ENCODE measurements at regions not wholly inside any gene's neighbourhood (a gene's known extent, or its start where the extent isn't known, plus 50 kb on each side); places are given as distances from the start of the nearest gene placed in this dataset.

DNA sequence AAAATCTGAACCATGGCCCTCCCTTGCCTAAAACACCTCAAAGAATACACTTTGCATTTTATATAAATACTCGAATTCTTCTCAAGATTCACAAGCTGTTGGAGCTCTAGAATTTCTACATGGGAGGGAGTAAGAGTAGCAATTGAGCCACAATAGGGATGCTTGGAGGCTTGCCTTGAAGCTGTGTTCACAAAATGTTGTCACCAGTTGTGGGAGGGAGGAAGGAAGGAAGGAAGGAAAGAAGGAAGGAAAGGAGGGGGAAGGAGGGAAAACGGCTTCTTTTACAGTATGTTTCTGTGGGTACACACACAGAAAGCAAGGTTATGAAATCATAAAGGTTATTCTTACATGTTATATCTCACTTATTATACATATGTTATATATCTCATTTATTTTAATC lies 128.6 kb upstream of the PEG3 start:
- no peaks in the 10 kb centered on the region for H4K20me1 ChIP-seq (replicated peaks in 1 of 2; ENCODE audit: control insufficient read depth in 1 of 2, insufficient read depth in 2 of 2, low read length in 2 of 2)
- H2AK5ac ChIP-seq (ENCODE audit: low read depth, low read length): no peak overlapping the region
- H3K4me3 ChIP-seq (ENCODE audit: extremely low read depth in 1 of 4, insufficient read depth in 2 of 4, low read depth in 3 of 4, low read length in 4 of 4): no peak overlapping the region
- H4K5ac ChIP-seq (ENCODE audit: insufficient read length, low read depth, low read length): no peak overlapping the region
- H2BK120ac ChIP-seq (replicated peaks; ENCODE audit: low read depth, low read length): no peak overlapping the region
- no peak overlapping the region for H3K4ac ChIP-seq (replicated peaks; ENCODE audit: insufficient read length, low read depth, low read length)
- H2BK12ac ChIP-seq (ENCODE audit: low read depth, low read length): no peak overlapping the region
- H3K18ac ChIP-seq (ENCODE audit: extremely low read depth, low read length): no peak overlapping the region
- DNase-seq (ENCODE audit: low read depth in 1 of 2, low spot score in 2 of 2) (no peak), FAIRE-seq (no peak)
- no peak overlapping the region for H4K8ac ChIP-seq (ENCODE audit: extremely low read depth, insufficient read depth, low read length)
- H3K9me3 ChIP-seq (ENCODE audit: insufficient read depth in 2 of 2, low read depth in 1 of 2, low read length in 1 of 2): peaks cover 68 to 88% of the 10 kb centered on the region in 2 experiments
- H2BK20ac ChIP-seq (ENCODE audit: low read length): no peak overlapping the region
- TF ChIP-seq CTBP2 (IDR thresholded peaks at IDR 0.05; ENCODE audit: borderline replicate concordance, insufficient read depth, insufficient read length, low read length) (no peak), SIRT6 (IDR thresholded peaks at IDR 0.05; ENCODE audit: low read length) (no peak), CBX5 (IDR thresholded peaks at IDR 0.05; ENCODE audit: low read depth, low read length) (no peak), CBX8 (IDR thresholded peaks at IDR 0.05; ENCODE audit: borderline replicate concordance, low read depth, low read length) (no peak), HDAC2 (IDR thresholded peaks at IDR 0.05; ENCODE audit: borderline replicate concordance in 1 of 2, low read depth in 2 of 2, low read length in 2 of 2) (no peak), BCL11A (IDR thresholded peaks at IDR 0.05; ENCODE audit: low read depth in 2 of 2, low read length in 2 of 2) (no peak), ASH2L (IDR thresholded peaks at IDR 0.05; ENCODE audit: low read length) (no peak)
- TF ChIP-seq, protein P1, sequence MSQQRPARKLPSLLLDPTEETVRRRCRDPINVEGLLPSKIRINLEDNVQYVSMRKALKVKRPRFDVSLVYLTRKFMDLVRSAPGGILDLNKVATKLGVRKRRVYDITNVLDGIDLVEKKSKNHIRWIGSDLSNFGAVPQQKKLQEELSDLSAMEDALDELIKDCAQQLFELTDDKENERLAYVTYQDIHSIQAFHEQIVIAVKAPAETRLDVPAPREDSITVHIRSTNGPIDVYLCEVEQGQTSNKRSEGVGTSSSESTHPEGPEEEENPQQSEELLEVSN (IDR thresholded peaks at IDR 0.05): no peak
- no peak overlapping the region for H3K4me2 ChIP-seq (ENCODE audit: insufficient read depth in 1 of 2, low read depth in 2 of 2, low read length in 2 of 2)
- no peaks in the 10 kb centered on the region for H3K79me2 ChIP-seq (ENCODE audit: control insufficient read depth in 1 of 2, insufficient read depth in 2 of 2, low read length in 2 of 2)
- no peak overlapping the region for H2BK15ac ChIP-seq (ENCODE audit: low read length)
- H4K91ac ChIP-seq (replicated peaks; ENCODE audit: insufficient read length, low read length): no peak overlapping the region
- 64% methylated on average over 2 of the region's 2 CpGs; no CpG with 5 or more reads in 1 of the 2 experiments for WGBS, 2 experiments (ENCODE audit: extremely low coverage in 1 of 2, insufficient coverage in 1 of 2, insufficient read length in 1 of 2, insufficient replicate concordance in 2 of 2, low coverage in 1 of 2, low lambda C conversion rate in 2 of 2, missing lambda C conversion rate in 1 of 2)
- no peak overlapping the region for H3K27ac ChIP-seq (ENCODE audit: low read depth, low read length)
- no peaks in the 10 kb centered on the region for H3K27me3 ChIP-seq (replicated peaks in 1 of 4; ENCODE audit: control insufficient read depth in 3 of 4, extremely low read depth in 1 of 4, insufficient read depth in 3 of 4, low read length in 3 of 4)
- H3K56ac ChIP-seq (replicated peaks; ENCODE audit: insufficient read length, low read depth, low read length): no peak overlapping the region
- H2AFZ ChIP-seq (ENCODE audit: low read length): no peak overlapping the region
- no peak overlapping the region for H3K14ac ChIP-seq (ENCODE audit: insufficient read length)
- H3K36me3 ChIP-seq (ENCODE audit: control insufficient read depth in 2 of 4, insufficient read depth in 4 of 4, low read length in 3 of 4): no peaks in the 10 kb centered on the region
- ChIA-PET POLR2A (ENCODE audit: partially characterized antibody) (no interaction called here), CTCF (ENCODE audit: partially characterized antibody) (no interaction called here)
- no peak overlapping the region for H2BK5ac ChIP-seq (ENCODE audit: low read depth, low read length)
- H3K23me2 ChIP-seq (ENCODE audit: low read depth, low read length): no peaks in the 10 kb centered on the region; the same call in 1 of the 2 replicates
- no peak overlapping the region for H3K23ac ChIP-seq (ENCODE audit: insufficient read length)
- no peak overlapping the region for H3K9ac ChIP-seq (replicated peaks in 1 of 4; ENCODE audit: extremely low read depth in 1 of 4, low read depth in 3 of 4, low read length in 3 of 4)
- H3K79me1 ChIP-seq (ENCODE audit: low read depth, low read length): no peaks in the 10 kb centered on the region
- H3K4me1 ChIP-seq (replicated peaks in 1 of 4; ENCODE audit: control insufficient read depth in 3 of 4, insufficient read depth in 4 of 4, low read length in 3 of 4): no peaks in the 10 kb centered on the region; a peak in 1 of 7 replicates
